ENCODE measurements at regions not wholly inside any gene's neighbourhood (a gene's known extent, or its start where the extent isn't known, plus 50 kb on each side); places are given as distances from the start of the nearest gene placed in this dataset.

GRCh38 chr18:22109535-22109934 is 59.9 kb upstream of the GATA6 start:
- no peak for ATAC-seq (ENCODE audit: insufficient read depth, low read depth)

GRCh38 chr18:22110461-22110924 is 58.9 kb upstream of the GATA6 start:
- H2AFZ ChIP-seq (ENCODE audit: low read depth, low read length), result no peak overlapping the region
- no peak for ATAC-seq (ENCODE audit: insufficient read depth, low read depth)

More at GRCh38 chr18:22109535-22109934, 59.9 kb upstream of the GATA6 start:
- H3K9ac ChIP-seq (ENCODE audit: low read depth, low read length), result no peak overlapping the region
- H3K36me3 ChIP-seq (ENCODE audit: insufficient read depth, low read length), result no peaks in the 10 kb centered on the region
- TF ChIP-seq CTCF (IDR thresholded peaks at IDR 0.05; ENCODE audit: borderline replicate concordance, extremely low read depth, low read length, poor library complexity, severe bottlenecking), result no peak
- H3K9me3 ChIP-seq (ENCODE audit: insufficient read depth, low read length, severe bottlenecking), result no peaks in the 10 kb centered on the region
- no peak overlapping the region for H3K4me2 ChIP-seq (ENCODE audit: insufficient read depth, low read length)
- H3K27me3 ChIP-seq (ENCODE audit: insufficient read depth, low read length, poor library complexity), result peaks cover 7% of the 10 kb centered on the region
- DNase-seq, result no peak
- no peaks in the 10 kb centered on the region for H3K79me2 ChIP-seq (ENCODE audit: insufficient read depth, low read length)
- H3K27ac ChIP-seq (ENCODE audit: low read length), result no peak overlapping the region
- no peak overlapping the region for H3K4me3 ChIP-seq (ENCODE audit: low read depth in 1 of 2, low read length in 2 of 2)
- H2AFZ ChIP-seq (ENCODE audit: low read depth, low read length), result no peak overlapping the region
- no peaks in the 10 kb centered on the region for H3K4me1 ChIP-seq (ENCODE audit: insufficient read depth, low read length)
- H4K20me1 ChIP-seq (ENCODE audit: insufficient read depth, low read length), result no peaks in the 10 kb centered on the region

GRCh38 chr18:22112215-22112614 is 57.2 kb upstream of the GATA6 start:
- Histone ChIP-seq H3K4me3 (ENCODE audit: low read depth in 1 of 2, low read length in 2 of 2) (no peak overlapping the region), H3K27ac (ENCODE audit: low read length) (no peak overlapping the region)

More at GRCh38 chr18:22110461-22110924, 58.9 kb upstream of the GATA6 start:
- TF ChIP-seq CTCF (IDR thresholded peaks at IDR 0.05; ENCODE audit: borderline replicate concordance, extremely low read depth, low read length, poor library complexity, severe bottlenecking), result no peak
- TF ChIP-seq EZH2 (IDR thresholded peaks at IDR 0.05; ENCODE audit: borderline replicate concordance, low read depth, low read length, severe bottlenecking), result no peak
- DNase-seq, result no peak
- H3K79me2 ChIP-seq (ENCODE audit: insufficient read depth, low read length), result no peaks in the 10 kb centered on the region
- peaks cover 7% of the 10 kb centered on the region for H3K27me3 ChIP-seq (ENCODE audit: insufficient read depth, low read length, poor library complexity)
- H3K27ac ChIP-seq (ENCODE audit: low read length), result no peak overlapping the region
- no peaks in the 10 kb centered on the region for H3K4me1 ChIP-seq (ENCODE audit: insufficient read depth, low read length)
- no peak overlapping the region for H3K4me3 ChIP-seq (ENCODE audit: low read depth in 1 of 2, low read length in 2 of 2)
- H3K4me2 ChIP-seq (ENCODE audit: insufficient read depth, low read length), result no peak overlapping the region
- H4K20me1 ChIP-seq (ENCODE audit: insufficient read depth, low read length), result no peaks in the 10 kb centered on the region
- no peaks in the 10 kb centered on the region for H3K9me3 ChIP-seq (ENCODE audit: insufficient read depth, low read length, severe bottlenecking)
- no peaks in the 10 kb centered on the region for H3K36me3 ChIP-seq (ENCODE audit: insufficient read depth, low read length)
- H3K9ac ChIP-seq (ENCODE audit: low read depth, low read length), result no peak overlapping the region

More at GRCh38 chr18:22112215-22112614, 57.2 kb upstream of the GATA6 start:
- Histone ChIP-seq H3K79me2 (ENCODE audit: insufficient read depth, low read length) (no peaks in the 10 kb centered on the region), H3K4me2 (ENCODE audit: insufficient read depth, low read length) (no peak overlapping the region), H3K4me1 (ENCODE audit: insufficient read depth, low read length) (no peaks in the 10 kb centered on the region), H2AFZ (ENCODE audit: low read depth, low read length) (no peak overlapping the region), H4K20me1 (ENCODE audit: insufficient read depth, low read length) (no peaks in the 10 kb centered on the region), H3K9ac (ENCODE audit: low read depth, low read length) (no peak overlapping the region), H3K9me3 (ENCODE audit: insufficient read depth, low read length, severe bottlenecking) (no peaks in the 10 kb centered on the region), H3K27me3 (ENCODE audit: insufficient read depth, low read length, poor library complexity) (peaks cover 3% of the 10 kb centered on the region), H3K36me3 (ENCODE audit: insufficient read depth, low read length) (no peaks in the 10 kb centered on the region)
- DNase-seq, result no peak
- TF ChIP-seq CTCF (IDR thresholded peaks at IDR 0.05; ENCODE audit: borderline replicate concordance, extremely low read depth, low read length, poor library complexity, severe bottlenecking) (no peak), EZH2 (IDR thresholded peaks at IDR 0.05; ENCODE audit: borderline replicate concordance, low read depth, low read length, severe bottlenecking) (no peak)
- ATAC-seq (ENCODE audit: insufficient read depth, low read depth), result no peak
